ENCODE measurements at regions not wholly inside any gene's neighbourhood (a gene's known extent, or its start where the extent isn't known, plus 50 kb on each side); places are given as distances from the start of the nearest gene placed in this dataset.
"Not testable (repeated sequence)": the region's sequence is repeated elsewhere in the genome, so short reads cannot be mapped to it uniquely, and the experiment has no call there.

DNA sequence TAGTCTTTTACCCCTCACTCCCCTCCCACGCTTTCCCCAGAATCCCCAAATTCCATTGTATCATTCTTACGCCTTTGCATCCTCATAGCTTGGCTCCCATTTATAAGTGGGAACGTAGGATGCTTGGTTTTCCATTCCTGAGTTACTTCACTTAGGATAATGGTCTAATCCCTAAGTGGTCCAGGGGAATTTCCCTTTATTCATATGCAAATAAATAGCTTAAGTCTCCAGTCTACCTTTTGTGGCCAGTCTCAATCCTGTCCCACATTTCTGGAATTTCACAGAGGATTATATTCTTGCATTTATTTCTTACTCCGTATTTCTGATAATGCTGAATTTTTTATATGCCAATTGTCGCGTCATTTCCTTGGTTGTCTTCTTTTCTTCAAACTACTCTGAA is 245.6 kb upstream of the DAB2 start:
- DNase-seq (ENCODE audit: low spot score): no peak
- no peak for FAIRE-seq

- no peak for DNase-seq (ENCODE audit: low spot score)
- no peak for FAIRE-seq
Observed at GRCh38 chr5:39668980-39669379, 244.2 kb upstream of the DAB2 start.

GRCh38 chr5:39665328-39665727 is 240.5 kb upstream of the DAB2 start:
- FAIRE-seq: no peak
- DNase-seq (ENCODE audit: low spot score): no peak

GRCh38 chr5:39662945-39663344 is 238.2 kb upstream of the DAB2 start:
- FAIRE-seq (no peak), DNase-seq (ENCODE audit: low spot score) (no peak)

- no peak for DNase-seq (ENCODE audit: low spot score)
- no peak for FAIRE-seq
Observed at GRCh38 chr5:39661026-39661779, 236.4 kb upstream of the DAB2 start.

GRCh38 chr5:39660020-39660419 is 235.2 kb upstream of the DAB2 start:
- DNase-seq (ENCODE audit: low spot score) (no peak), FAIRE-seq (no peak)

DNA sequence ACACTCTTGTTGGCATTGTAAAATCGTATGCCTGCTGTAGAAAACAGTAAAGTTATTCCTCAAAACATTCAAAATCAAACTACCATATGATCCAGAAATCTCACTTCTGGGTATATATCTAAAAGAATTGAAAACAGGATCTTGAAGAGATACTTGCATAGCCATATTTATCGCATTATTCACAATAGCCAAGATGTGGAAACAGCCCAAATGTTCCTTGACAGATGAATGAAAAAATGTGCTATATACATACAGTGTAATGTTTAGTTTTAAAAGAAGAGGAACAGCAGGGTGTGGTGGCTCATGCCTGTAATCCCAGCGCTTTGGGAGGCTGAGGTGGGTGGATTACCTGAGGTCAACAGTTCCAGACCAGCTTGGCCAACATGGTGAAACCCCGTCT is 234.1 kb upstream of the DAB2 start:
- FAIRE-seq (peak; percentile 32), DNase-seq (ENCODE audit: low spot score) (no peak)

GRCh38 chr5:39657943-39658342 is 233.2 kb upstream of the DAB2 start:
- FAIRE-seq: peak; percentile 96
- no peak for DNase-seq (ENCODE audit: low spot score)

GRCh38 chr5:39656600-39656999 is 231.8 kb upstream of the DAB2 start:
- FAIRE-seq (no peak), DNase-seq (ENCODE audit: low spot score) (no peak)

DNA sequence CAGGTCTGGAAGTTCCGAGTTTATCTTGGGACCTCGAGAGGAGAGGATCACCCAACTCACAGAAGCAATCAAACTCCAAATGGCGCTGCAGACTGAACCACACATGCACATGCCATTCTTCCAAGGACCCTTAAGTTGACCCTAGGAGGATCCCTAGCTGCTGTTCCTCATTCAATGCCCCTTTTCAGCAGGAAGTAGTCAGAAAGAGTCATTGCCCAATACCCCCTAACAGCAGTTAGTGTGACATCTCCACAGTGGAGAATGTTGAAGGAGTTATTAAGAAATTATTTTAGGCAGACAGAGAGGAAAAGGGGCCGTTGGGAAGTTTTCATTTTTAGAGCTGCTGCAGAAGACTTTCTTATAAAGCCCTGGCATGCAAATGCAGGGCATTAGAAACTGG is 229.9 kb upstream of the DAB2 start:
- DNase-seq (ENCODE audit: low spot score): no peak
- no peak for FAIRE-seq

GRCh38 chr5:39652481-39652880 is 227.7 kb upstream of the DAB2 start:
- FAIRE-seq; DNase-seq (ENCODE audit: low spot score): not testable (repeated sequence)

- FAIRE-seq (no peak), DNase-seq (ENCODE audit: low spot score) (no peak)
Observed at GRCh38 chr5:39652036-39652435, 227.3 kb upstream of the DAB2 start.

DNA sequence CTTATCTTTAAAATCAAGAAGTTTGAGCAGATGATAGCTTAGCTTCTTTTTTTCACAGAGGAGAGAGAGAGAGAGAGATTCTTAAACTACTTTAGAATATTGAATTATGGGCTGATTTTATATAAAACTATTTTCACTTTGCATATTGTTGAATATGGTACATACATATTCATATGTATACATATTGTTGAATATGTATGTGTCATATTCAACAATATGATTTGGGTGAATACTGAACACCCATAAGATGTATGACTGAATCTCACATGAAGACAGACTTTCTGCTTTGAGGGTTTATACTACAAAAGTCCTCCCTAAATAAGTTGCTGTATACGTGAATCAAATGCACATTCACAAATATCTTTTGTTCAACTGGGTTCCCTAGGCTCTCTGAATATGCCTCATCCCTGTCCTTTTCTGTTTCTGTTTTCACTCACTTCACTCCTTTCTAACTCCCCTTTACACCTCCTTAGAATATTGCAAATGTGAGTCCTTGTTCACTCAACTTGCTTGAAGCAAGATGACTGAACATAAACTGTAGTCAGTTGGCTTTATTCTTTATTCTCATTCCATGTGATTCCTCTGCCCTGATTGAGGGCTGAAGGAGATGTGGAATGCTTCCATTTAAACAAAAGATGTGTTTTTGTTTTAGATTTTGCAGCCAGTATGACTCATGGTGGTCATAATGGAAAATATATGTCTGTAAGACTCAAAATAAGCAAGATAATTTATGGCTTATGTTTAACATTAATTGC is 225.4 kb upstream of the DAB2 start:
- FAIRE-seq (peak; percentile 17), DNase-seq (ENCODE audit: low spot score) (no peak)

- FAIRE-seq (peak; percentile 91), DNase-seq (ENCODE audit: low spot score) (peak; percentile 86)
Observed at GRCh38 chr5:39648848-39649227, 224.1 kb upstream of the DAB2 start.

DNA sequence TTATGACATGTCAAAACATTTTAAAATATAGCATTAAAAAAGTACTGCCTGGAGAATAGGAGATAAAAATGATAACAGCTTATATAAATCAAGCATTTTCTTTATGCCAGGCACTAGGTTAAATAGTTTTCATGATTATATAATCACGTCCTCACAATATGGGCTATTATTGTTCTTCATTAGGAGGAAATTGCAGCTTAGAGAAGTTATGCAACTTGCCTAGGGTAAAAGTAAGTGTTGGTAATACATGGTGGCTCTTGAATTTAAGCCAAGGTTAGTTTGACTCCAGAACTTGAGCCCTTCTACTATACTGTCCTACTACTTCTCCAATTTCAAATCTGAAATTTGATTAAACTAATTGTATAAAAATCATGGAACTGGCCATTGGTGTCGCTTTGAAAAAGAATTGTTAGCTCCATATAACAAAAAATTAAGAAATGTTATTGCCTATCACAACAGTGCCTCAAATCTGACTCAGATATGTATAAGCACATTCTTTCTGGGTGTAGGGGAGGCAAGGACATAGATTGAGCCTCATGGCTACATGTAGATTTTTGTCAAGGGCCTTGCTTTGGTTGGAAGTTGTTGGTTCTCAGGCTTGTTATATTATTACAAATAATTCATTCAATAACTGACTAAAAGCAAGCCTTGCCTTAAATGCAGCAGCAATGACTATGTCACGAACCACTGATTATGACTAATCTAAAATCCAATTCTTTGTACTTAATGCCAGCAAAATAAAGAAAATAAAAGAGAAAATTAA is 223.5 kb upstream of the DAB2 start:
- DNase-seq (ENCODE audit: low spot score) (no peak), FAIRE-seq (peak; percentile 35)

DNA sequence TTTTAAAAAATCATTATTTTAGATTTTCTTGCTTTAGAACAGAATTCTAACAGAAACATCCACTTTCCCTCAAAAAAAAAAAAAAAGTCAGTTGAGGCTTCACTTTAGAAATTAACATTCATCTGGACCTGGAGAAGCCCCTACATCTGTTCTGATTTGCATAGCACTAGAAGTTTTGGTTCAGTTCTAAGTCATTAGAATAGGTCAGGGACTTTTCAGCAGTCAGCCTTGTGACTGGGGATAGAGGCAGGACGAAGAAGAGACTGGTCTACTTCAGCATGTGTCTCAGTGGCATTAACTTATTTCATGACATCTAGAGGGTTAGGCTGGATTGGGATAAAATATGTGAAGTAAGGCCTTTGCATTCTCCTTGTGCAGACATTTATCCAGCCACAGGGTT is 215.8 kb upstream of the DAB2 start:
- DNase-seq (ENCODE audit: low spot score): no peak

GRCh38 chr5:39639618-39640089 is 214.9 kb upstream of the DAB2 start:
- FAIRE-seq (peak; percentile 59), DNase-seq (ENCODE audit: low spot score) (peak; percentile 43)

More for the DNA sequence above, 215.8 kb upstream of the DAB2 start:
- no peak for FAIRE-seq

DNA sequence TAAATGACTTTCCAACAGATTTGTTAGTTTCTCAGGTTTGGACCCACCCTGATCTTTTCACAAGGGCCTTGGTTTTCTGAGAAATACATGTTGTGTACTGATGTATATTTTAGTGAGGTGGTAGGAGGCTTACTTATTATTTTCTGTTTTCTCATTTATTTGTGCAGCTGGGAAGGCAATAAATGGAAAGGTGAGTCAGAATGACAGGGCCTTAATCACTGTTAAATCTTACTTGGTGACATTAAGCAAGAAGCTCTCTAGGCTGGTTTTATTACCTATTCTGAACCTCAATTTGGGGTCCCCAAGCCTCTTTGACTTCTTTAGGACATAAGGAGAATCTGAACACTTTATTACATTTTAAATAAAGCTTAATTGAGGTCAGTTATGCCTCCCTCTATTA is 214.0 kb upstream of the DAB2 start:
- no peak for FAIRE-seq
- DNase-seq (ENCODE audit: low spot score): no peak

- no peak for FAIRE-seq
- no peak for DNase-seq (ENCODE audit: low spot score)
Observed at GRCh38 chr5:39633057-39633456, 208.3 kb upstream of the DAB2 start.

DNA sequence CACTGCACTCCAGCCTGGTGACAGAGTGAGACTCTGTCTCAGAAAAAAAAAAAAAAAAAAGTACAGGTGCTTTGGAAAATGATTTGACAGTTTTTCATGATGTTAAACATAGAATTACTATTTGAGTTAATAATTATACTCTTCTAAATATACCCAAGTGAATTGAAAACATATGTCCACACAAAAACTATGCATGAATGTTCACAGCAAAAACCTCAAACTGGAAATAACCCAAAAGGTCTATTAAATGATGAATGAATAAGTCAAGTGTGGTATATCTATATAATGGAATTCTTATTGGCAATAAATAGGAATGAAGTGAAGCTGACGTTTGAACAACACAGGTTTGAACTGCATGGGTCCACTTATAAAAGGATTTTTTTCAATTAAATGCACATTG is 207.2 kb upstream of the DAB2 start:
- DNase-seq (ENCODE audit: low spot score) (no peak), FAIRE-seq (no peak)

GRCh38 chr5:39629946-39630345 is 205.2 kb upstream of the DAB2 start:
- FAIRE-seq: no peak
- DNase-seq (ENCODE audit: low spot score): no peak

- FAIRE-seq (no peak), DNase-seq (ENCODE audit: low spot score) (no peak)
Observed at GRCh38 chr5:39628348-39628747, 203.6 kb upstream of the DAB2 start.

Measured in RCC 7860 (cell line).